ENCODE measurements at regions not wholly inside any gene's neighbourhood (a gene's known extent, or its start where the extent isn't known, plus 50 kb on each side); places are given as distances from the start of the nearest gene placed in this dataset.

GRCh38 chrX:39304746-39305145 lies 503.5 kb downstream of the MID1IP1 start:
- 43 to 53% methylated on average over 1 of the region's 1 CpG for WGBS, 2 donors
- H3K4me3 ChIP-seq = no peak overlapping the region
- peaks cover 0 to 5% (median 0%) of the 10 kb centered on the region in 4 donors for H3K9me3 ChIP-seq
- no peak for TF ChIP-seq EP300 (IDR thresholded peaks at IDR 0.05)
- TF ChIP-seq CTCF (IDR thresholded peaks at IDR 0.05) = no peak
- no peak for TF ChIP-seq POLR2A (IDR thresholded peaks at IDR 0.05)
- peaks cover 0 to 4% (median 0%) of the 10 kb centered on the region in 4 donors for H3K4me1 ChIP-seq
- DNase-seq (ENCODE audit: low spot score in 2 of 2) = no peak
- no peaks in the 10 kb centered on the region for H3K36me3 ChIP-seq
- H3K27ac ChIP-seq = no peak overlapping the region
- H3K27me3 ChIP-seq = no peaks in the 10 kb centered on the region

- DNase-seq (ENCODE audit: low spot score in 2 of 2) = no peak
- no peak for TF ChIP-seq POLR2A (IDR thresholded peaks at IDR 0.05)
- no peak for TF ChIP-seq EP300 (IDR thresholded peaks at IDR 0.05)
- TF ChIP-seq CTCF (IDR thresholded peaks at IDR 0.05) = no peak
- peaks cover 0 to 5% (median 0%) of the 10 kb centered on the region in 4 donors for H3K9me3 ChIP-seq
- no peak overlapping the region for H3K27ac ChIP-seq
- H3K27me3 ChIP-seq = no peaks in the 10 kb centered on the region
- H3K4me1 ChIP-seq = peaks cover 0 to 17% (median 0%) of the 10 kb centered on the region in 4 donors
- 89 to 100% methylated on average over 2 of the region's 2 CpGs for WGBS, 2 donors
- no peak overlapping the region for H3K4me3 ChIP-seq
- no peaks in the 10 kb centered on the region for H3K36me3 ChIP-seq
Observed at GRCh38 chrX:39307488-39307887, 506.2 kb downstream of the MID1IP1 start.

- Histone ChIP-seq H3K9me3 (no peaks in the 10 kb centered on the region), H3K36me3 (no peaks in the 10 kb centered on the region), H3K27ac (no peak overlapping the region), H3K4me1 (peaks cover 0 to 17% (median 0%) of the 10 kb centered on the region in 4 donors), H3K4me3 (no peak overlapping the region), H3K27me3 (no peaks in the 10 kb centered on the region)
- WGBS, 2 donors = 70 to 77% methylated on average over 1 of the region's 1 CpG
- TF ChIP-seq EP300 (IDR thresholded peaks at IDR 0.05) (no peak), POLR2A (IDR thresholded peaks at IDR 0.05) (no peak), CTCF (IDR thresholded peaks at IDR 0.05) (no peak)
- no peak for DNase-seq (ENCODE audit: low spot score in 2 of 2)
Observed at GRCh38 chrX:39308126-39308525, 506.9 kb downstream of the MID1IP1 start.

- Histone ChIP-seq H3K9me3 (no peaks in the 10 kb centered on the region), H3K27ac (peak overlapping the region in 2 of 4 donors; percentile 68 to 73), H3K27me3 (no peaks in the 10 kb centered on the region), H3K4me1 (peaks cover 0 to 17% (median 0%) of the 10 kb centered on the region in 4 donors), H3K36me3 (no peaks in the 10 kb centered on the region), H3K4me3 (no peak overlapping the region)
- TF ChIP-seq CTCF (IDR thresholded peaks at IDR 0.05) (no peak), EP300 (IDR thresholded peaks at IDR 0.05) (peak in 1 of 2 donors; percentile 11), POLR2A (IDR thresholded peaks at IDR 0.05) (no peak)
- 57 to 58% methylated on average over 6 of the region's 6 CpGs for WGBS, 2 donors
- DNase-seq (ENCODE audit: low spot score in 2 of 2) = peak; percentile 11 to 13
Observed at GRCh38 chrX:39309018-39309635, 507.9 kb downstream of the MID1IP1 start.

GRCh38 chrX:39309721-39310152 lies 508.5 kb downstream of the MID1IP1 start:
- Histone ChIP-seq H3K4me1 (peaks cover 0 to 17% (median 0%) of the 10 kb centered on the region in 4 donors), H3K9me3 (no peaks in the 10 kb centered on the region), H3K36me3 (no peaks in the 10 kb centered on the region), H3K27me3 (no peaks in the 10 kb centered on the region), H3K27ac (peak overlapping the region in 2 of 4 donors; percentile 68 to 73), H3K4me3 (no peak overlapping the region)
- no peak for TF ChIP-seq POLR2A (IDR thresholded peaks at IDR 0.05)
- TF ChIP-seq CTCF (IDR thresholded peaks at IDR 0.05) = no peak
- no peak for TF ChIP-seq EP300 (IDR thresholded peaks at IDR 0.05)
- WGBS, 2 donors = 16 to 44% methylated on average over 7 of the region's 7 CpGs
- peak in 1 of 2 donors; percentile 12 for DNase-seq (ENCODE audit: low spot score in 2 of 2)
